IMR-90 (cell line): ENCODE measurements at regions not wholly inside any gene's neighbourhood (a gene's known extent, or its start where the extent isn't known, plus 50 kb on each side); places are given as distances from the start of the nearest gene placed in this dataset.

Source experiments
- ATAC-seq: fragments of 200-7000 bp; cut with Tn5 transposase; 2 replicates; pipeline ENCODE4 v1.9.1; 2020; ENCODE audit warnings: low read depth, mild to moderate bottlenecking, moderate library complexity
- BruUV-seq: library from RNA; stranded (reverse); fragments of 400-500 nt; replicated peaks from 2 replicates; lab custom pipeline; 2021; lab: Mats Ljungman, UMichigan
- CTCF ChIA-PET: fragments of 300-600 bp; formaldehyde crosslinking; extraction: SDS; loops from one replicate; lab custom pipeline; 2021; ENCODE audit warnings: antibody characterized with exemption; lab: Yijun Ruan, JAX
- POLR2A ChIA-PET: fragments of 300-600 bp; sonication (Branson Sonifier 250); formaldehyde crosslinking; loops from one replicate; lab custom pipeline; 2022; ENCODE audit warnings: antibody characterized with exemption; ENCODE audit not compliant: unreplicated experiment; lab: Charles Lee
- DNase-seq: peaks from one replicate; pipeline ENCODE4 v3.0.0; 2013
- H2AFZ ChIP-seq: replicated peaks from 2 replicates; pipeline ENCODE3; 2013; ENCODE audit warnings: low read length, mild to moderate bottlenecking; ENCODE audit not compliant: poor library complexity
- H2AK5ac ChIP-seq: 2 replicates; pipeline ENCODE4 v1.6.1; 2013; ENCODE audit warnings: low read depth, low read length, inconsistent platforms
- H2AK9ac ChIP-seq: replicated peaks from 2 replicates; pipeline ENCODE3; 2013; ENCODE audit warnings: mild to moderate bottlenecking, low read depth, low read length, moderate library complexity; ENCODE audit not compliant: poor library complexity
- H2BK120ac ChIP-seq: 2 replicates; pipeline ENCODE4 v1.6.1; 2013; ENCODE audit warnings: low read depth, low read length, inconsistent platforms
- H2BK15ac ChIP-seq: 3 replicates; pipeline ENCODE4 v1.6.1; 2013; ENCODE audit warnings: low read depth, low read length, inconsistent platforms
- H2BK20ac ChIP-seq: 2 replicates; pipeline ENCODE4 v1.6.1; 2013; ENCODE audit warnings: low read depth, mild to moderate bottlenecking, inconsistent platforms, low read length, moderate library complexity
- H2BK5ac ChIP-seq: 2 replicates; pipeline ENCODE4 v1.6.1; 2013; ENCODE audit warnings: mild to moderate bottlenecking, low read depth, low read length, inconsistent platforms; ENCODE audit not compliant: poor library complexity, severe bottlenecking
- H3K14ac ChIP-seq: replicated peaks from 2 replicates; pipeline ENCODE4 v1.6.1; 2013; ENCODE audit warnings: low read depth, low read length, inconsistent platforms
- H3K18ac ChIP-seq: 2 replicates; pipeline ENCODE4 v1.6.1; 2013; ENCODE audit warnings: low read depth, low read length, control low read depth
- H3K23ac ChIP-seq: 2 replicates; pipeline ENCODE4 v1.6.1; 2013; ENCODE audit warnings: low read depth, low read length, inconsistent platforms
- H3K27ac ChIP-seq: 2 replicates; pipeline ENCODE4 v1.5.1; 2013; ENCODE audit warnings: mild to moderate bottlenecking, control low read depth, low read length; ENCODE audit not compliant: insufficient read depth
- H3K27me3 ChIP-seq: 2 replicates; pipeline ENCODE4 v1.6.1; 2013; ENCODE audit warnings: low read length; ENCODE audit not compliant: control insufficient read depth, insufficient read depth
- H3K36me3 ChIP-seq: 2 replicates; pipeline ENCODE4 v1.6.1; 2013; ENCODE audit warnings: low read length, mixed read lengths; ENCODE audit not compliant: control insufficient read depth, insufficient read depth
- H3K4ac ChIP-seq: 2 replicates; pipeline ENCODE4 v1.6.1; 2013; ENCODE audit warnings: low read depth, low read length, inconsistent platforms
- H3K4me1 ChIP-seq: 2 replicates; pipeline ENCODE4 v1.6.1; 2013; ENCODE audit warnings: low read length, mixed read lengths; ENCODE audit not compliant: control insufficient read depth, insufficient read depth
- H3K4me2 ChIP-seq: 2 replicates; pipeline ENCODE4 v1.6.1; 2013; ENCODE audit warnings: low read depth, mild to moderate bottlenecking, control low read depth, low read length, moderate library complexity
- H3K4me3 ChIP-seq: 2 replicates; pipeline ENCODE4 v1.5.1; 2013; ENCODE audit warnings: low read depth, mild to moderate bottlenecking, control low read depth, low read length, moderate library complexity; ENCODE audit not compliant: insufficient read depth
- H3K56ac ChIP-seq: 2 replicates; pipeline ENCODE4 v1.6.1; 2013; ENCODE audit warnings: low read length, inconsistent platforms; ENCODE audit not compliant: insufficient read depth; ENCODE audit errors: extremely low read depth
- H3K79me1 ChIP-seq, 2 experiments: 2 replicates each; pipeline ENCODE4 v1.6.1; 2013; ENCODE audit warnings: low read length in 2 of 2, inconsistent platforms in 1 of 2, low read depth in 1 of 2
- H3K9ac ChIP-seq: 2 replicates; pipeline ENCODE4 v1.6.1; 2013; ENCODE audit warnings: low read depth, low read length, control low read depth
- H3K9me1 ChIP-seq: 2 replicates; pipeline ENCODE4 v1.6.1; 2013; ENCODE audit warnings: low read length, inconsistent platforms; ENCODE audit not compliant: insufficient read depth
- H3K9me3 ChIP-seq: 2 replicates; pipeline ENCODE4 v1.6.1; 2013; ENCODE audit warnings: low read length; ENCODE audit not compliant: control insufficient read depth, insufficient read depth
- H4K20me1 ChIP-seq: 2 replicates; pipeline ENCODE4 v1.6.1; 2013; ENCODE audit warnings: low read length, inconsistent platforms; ENCODE audit not compliant: insufficient read depth
- H4K5ac ChIP-seq: 2 replicates; pipeline ENCODE4 v1.6.1; 2013; ENCODE audit warnings: mild to moderate bottlenecking, low read depth, low read length, control low read depth
- H4K8ac ChIP-seq, 2 experiments: 2 replicates each; pipeline ENCODE4 v1.6.1; 2013; ENCODE audit warnings: low read depth in 2 of 2, low read length in 2 of 2, control low read depth in 1 of 2, inconsistent platforms in 1 of 2
- H4K91ac ChIP-seq: 2 replicates; pipeline ENCODE4 v1.6.1; 2013; ENCODE audit warnings: low read depth, low read length, inconsistent platforms; ENCODE audit not compliant: insufficient read depth
- BHLHE40 ChIP-seq: fragments of 150-350 bp; IDR thresholded peaks from 2 replicates; pipeline ENCODE4 v1.6.1; 2016; ENCODE audit warnings: mild to moderate bottlenecking, low read depth, low read length
- CEBPB ChIP-seq: IDR thresholded peaks from 2 replicates; pipeline ENCODE4 v1.6.1; 2012; ENCODE audit warnings: low read depth, low read length, improper control_type of control experiment
- CHD1 ChIP-seq: IDR thresholded peaks from 2 replicates; pipeline ENCODE4 v1.6.1; 2012; ENCODE audit warnings: low read depth, low read length, improper control_type of control experiment
- CTCF ChIP-seq: conservative IDR thresholded peaks from 2 replicates; pipeline ENCODE4 v1.5.1; 2012; ENCODE audit warnings: mild to moderate bottlenecking, low read depth, low read length, improper control_type of control experiment
- ELK1 ChIP-seq: fragments of 150-350 bp; IDR thresholded peaks from 2 replicates; pipeline ENCODE4 v1.6.1; 2016; ENCODE audit warnings: low read depth, mild to moderate bottlenecking, low read length, moderate library complexity, borderline replicate concordance
- FOS ChIP-seq: fragments of 150-350 bp; IDR thresholded peaks from 2 replicates; pipeline ENCODE4 v1.6.1; 2016; ENCODE audit warnings: low read depth, low read length
- MAFK ChIP-seq: IDR thresholded peaks from 2 replicates; pipeline ENCODE4 v1.6.1; 2012; ENCODE audit warnings: low read depth, low read length, improper control_type of control experiment
- MAZ ChIP-seq: IDR thresholded peaks from 2 replicates; pipeline ENCODE4 v1.6.1; 2012; ENCODE audit warnings: low read depth, mild to moderate bottlenecking, low read length, improper control_type of control experiment, moderate library complexity, borderline replicate concordance
- MXI1 ChIP-seq: IDR thresholded peaks from 2 replicates; pipeline ENCODE4 v1.6.1; 2012; ENCODE audit warnings: low read depth, mild to moderate bottlenecking, low read length, moderate library complexity, borderline replicate concordance
- NFE2L2 ChIP-seq: fragments of 150-350 bp; IDR thresholded peaks from 2 replicates; pipeline ENCODE4 v1.6.1; 2016; ENCODE audit warnings: low read depth, mild to moderate bottlenecking, low read length
- POLR2A ChIP-seq: IDR thresholded peaks from 2 replicates; pipeline ENCODE4 v1.6.1; 2012; ENCODE audit warnings: mild to moderate bottlenecking, low read depth, low read length
- RAD21 ChIP-seq: IDR thresholded peaks from 2 replicates; pipeline ENCODE4 v1.6.1; 2012; ENCODE audit warnings: low read length, improper control_type of control experiment
- RCOR1 ChIP-seq: IDR thresholded peaks from 2 replicates; pipeline ENCODE4 v1.6.1; 2012; ENCODE audit warnings: mild to moderate bottlenecking, low read length, improper control_type of control experiment; ENCODE audit not compliant: insufficient replicate concordance
- RFX5 ChIP-seq: IDR thresholded peaks from 2 replicates; pipeline ENCODE4 v1.8.0; 2012; ENCODE audit warnings: low read depth, mild to moderate bottlenecking, low read length, moderate library complexity
- SMC3 ChIP-seq: fragments of 150-350 bp; IDR thresholded peaks from 2 replicates; pipeline ENCODE4 v1.6.1; 2016; ENCODE audit warnings: low read depth, mild to moderate bottlenecking, antibody characterized with exemption, low read length, moderate library complexity
- USF2 ChIP-seq: fragments of 150-350 bp; IDR thresholded peaks from 2 replicates; pipeline ENCODE4 v1.6.1; 2017; ENCODE audit warnings: mild to moderate bottlenecking, antibody characterized with exemption, low read length, low read depth
- WGBS, 2 experiments: methylation state at CpG; one replicate each; pipeline versions ENCODE4 v1.1.5 to v1.1.7; 2013; ENCODE audit warnings: missing lambda C conversion rate in 2 of 2; ENCODE audit not compliant: insufficient read length in 1 of 2; ENCODE audit errors: extremely low coverage in 2 of 2; 5-methylcytosine and 5-hydroxymethylcytosine counted together
- dilution Hi-C: fragments of 300-500 bp; cut with HindIII; formaldehyde crosslinking; loops from one replicate; pipeline ENCODE4 v1.14.3; 2018; ENCODE audit warnings: low sequenced_read_pairs; ENCODE audit not compliant: unreplicated experiment
- in situ Hi-C: fragments of 300-500 bp; cut with MboI; formaldehyde crosslinking; loops from 3 replicates; pipeline ENCODE4 v1.14.3; 2019; ENCODE audit warnings: low sequenced_read_pairs, inconsistent platforms, mixed read lengths
- intact Hi-C: fragments of 100-400 bp; cut with micrococcal nuclease; formaldehyde crosslinking; loops from 2 replicates; pipeline ENCODE4 v1.10.0; 2022

GRCh38 chr1:199758626-199759255, 268.8 kb upstream of the NR5A2 start:
- in situ Hi-C loops, result no loop called here
- Histone ChIP-seq H2BK20ac (no peak overlapping the region), H3K9ac (no peak overlapping the region), H3K18ac (no peak overlapping the region), H4K5ac (no peak overlapping the region), H3K4me1 (no peaks in the 10 kb centered on the region), H3K27ac (no peak overlapping the region), H3K23ac (no peak overlapping the region), H2BK120ac (no peak overlapping the region), H2AK9ac (no peak overlapping the region), H2BK15ac (no peak overlapping the region), H3K79me1 (no peaks in the 10 kb centered on the region), H3K14ac (no peak overlapping the region), H3K4ac (no peak overlapping the region), H4K8ac (no peak overlapping the region; a peak in 1 of 4 replicates), H4K20me1 (no peaks in the 10 kb centered on the region), H3K4me2 (no peak overlapping the region), H3K56ac (no peak overlapping the region), H2AK5ac (no peak overlapping the region), H2AFZ (no peak overlapping the region), H3K9me3 (no peaks in the 10 kb centered on the region), H3K9me1 (no peaks in the 10 kb centered on the region), H3K4me3 (no peak overlapping the region), H3K27me3 (no peaks in the 10 kb centered on the region), H2BK5ac (no peak overlapping the region), H3K36me3 (no peaks in the 10 kb centered on the region), H4K91ac (no peak overlapping the region)
- no CpG with 5 or more reads among the region's 3 CpGs for WGBS, 2 experiments
- intact Hi-C loops, result no loop called here
- ATAC-seq (no peak), DNase-seq (no peak)
- TF ChIP-seq BHLHE40 (no peak), CHD1 (no peak), ELK1 (no peak), CTCF (no peak), CEBPB (no peak), POLR2A (no peak), MAZ (no peak), MXI1 (no peak), USF2 (no peak), FOS (no peak), RFX5 (no peak), MAFK (no peak), RCOR1 (no peak), NFE2L2 (no peak), RAD21 (no peak), SMC3 (no peak)
- no TSS peak for BruUV-seq
- ChIA-PET POLR2A (no interaction called here), CTCF (no interaction called here)
- dilution Hi-C loops, result no loop called here
